Mesothelial cell of epicardium (in vitro differentiated cells): ENCODE measurements at regions not wholly inside any gene's neighbourhood (a gene's known extent, or its start where the extent isn't known, plus 50 kb on each side); places are given as distances from the start of the nearest gene placed in this dataset.

Experiments
- DNase-seq, 2 experiments: peaks; one replicate each; pipeline ENCODE4 v3.0.0; 2021; ENCODE audit warnings: low spot score in 2 of 2; ENCODE audit not compliant: unreplicated experiment in 2 of 2
- H3K27ac Mint-ChIP-seq: 2 replicates; pipeline ENCODE4 v1.8.0; 2021; ENCODE audit warnings: mixed read lengths
- H3K27me3 Mint-ChIP-seq: 2 replicates; pipeline ENCODE4 v1.8.0; 2021; ENCODE audit warnings: low read depth, mixed read lengths
- H3K36me3 Mint-ChIP-seq: 2 replicates; pipeline ENCODE4 v1.8.0; 2021; ENCODE audit warnings: mixed read lengths
- H3K4me1 Mint-ChIP-seq: 2 replicates; pipeline ENCODE4 v1.8.0; 2021; ENCODE audit warnings: mixed read lengths
- H3K4me3 Mint-ChIP-seq: 2 replicates; pipeline ENCODE4 v1.8.0; 2021; ENCODE audit warnings: mild to moderate bottlenecking, moderate library complexity, mixed read lengths
- H3K9me3 Mint-ChIP-seq: 2 replicates; pipeline ENCODE4 v1.8.0; 2021; ENCODE audit warnings: mixed read lengths
- TF ChIP-seq, protein P1 (sequence below): fragments of 200-600 bp; sonication (generic); IDR thresholded peaks from one replicate; pipeline ENCODE4 v1.5.0; 2021; ENCODE audit warnings: antibody characterized with exemption; ENCODE audit not compliant: unreplicated experiment

DNA sequence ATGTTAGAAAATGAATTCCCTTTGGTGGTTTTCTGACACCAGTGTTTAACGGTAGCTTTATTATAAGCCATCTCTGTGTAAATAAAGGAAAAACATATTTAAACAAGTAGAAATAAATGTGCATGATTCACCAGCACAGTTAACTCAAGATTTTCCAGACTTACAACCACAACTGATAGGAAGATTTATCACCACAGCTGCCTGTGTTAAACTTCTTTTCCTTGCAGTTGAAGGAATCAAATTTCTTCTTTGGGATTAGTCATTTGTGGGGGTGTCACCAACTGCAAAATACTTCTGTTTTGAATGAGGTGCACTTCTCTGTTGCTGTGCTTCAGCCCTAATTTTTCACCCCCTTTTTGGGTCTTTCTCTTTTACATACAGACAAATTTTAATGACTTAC, 128.1 kb upstream of the STK26 start:
- H3K27ac Mint-ChIP-seq, result no peak overlapping the region
- H3K36me3 Mint-ChIP-seq, result no peaks in the 10 kb centered on the region
- TF ChIP-seq, protein P1, sequence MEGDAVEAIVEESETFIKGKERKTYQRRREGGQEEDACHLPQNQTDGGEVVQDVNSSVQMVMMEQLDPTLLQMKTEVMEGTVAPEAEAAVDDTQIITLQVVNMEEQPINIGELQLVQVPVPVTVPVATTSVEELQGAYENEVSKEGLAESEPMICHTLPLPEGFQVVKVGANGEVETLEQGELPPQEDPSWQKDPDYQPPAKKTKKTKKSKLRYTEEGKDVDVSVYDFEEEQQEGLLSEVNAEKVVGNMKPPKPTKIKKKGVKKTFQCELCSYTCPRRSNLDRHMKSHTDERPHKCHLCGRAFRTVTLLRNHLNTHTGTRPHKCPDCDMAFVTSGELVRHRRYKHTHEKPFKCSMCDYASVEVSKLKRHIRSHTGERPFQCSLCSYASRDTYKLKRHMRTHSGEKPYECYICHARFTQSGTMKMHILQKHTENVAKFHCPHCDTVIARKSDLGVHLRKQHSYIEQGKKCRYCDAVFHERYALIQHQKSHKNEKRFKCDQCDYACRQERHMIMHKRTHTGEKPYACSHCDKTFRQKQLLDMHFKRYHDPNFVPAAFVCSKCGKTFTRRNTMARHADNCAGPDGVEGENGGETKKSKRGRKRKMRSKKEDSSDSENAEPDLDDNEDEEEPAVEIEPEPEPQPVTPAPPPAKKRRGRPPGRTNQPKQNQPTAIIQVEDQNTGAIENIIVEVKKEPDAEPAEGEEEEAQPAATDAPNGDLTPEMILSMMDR, result no peak
- H3K4me3 Mint-ChIP-seq, result no peak overlapping the region
- no peaks in the 10 kb centered on the region for H3K27me3 Mint-ChIP-seq
- H3K9me3 Mint-ChIP-seq, result peaks cover 9% of the 10 kb centered on the region
- no peak for DNase-seq
- peaks cover 8% of the 10 kb centered on the region for H3K4me1 Mint-ChIP-seq

DNA sequence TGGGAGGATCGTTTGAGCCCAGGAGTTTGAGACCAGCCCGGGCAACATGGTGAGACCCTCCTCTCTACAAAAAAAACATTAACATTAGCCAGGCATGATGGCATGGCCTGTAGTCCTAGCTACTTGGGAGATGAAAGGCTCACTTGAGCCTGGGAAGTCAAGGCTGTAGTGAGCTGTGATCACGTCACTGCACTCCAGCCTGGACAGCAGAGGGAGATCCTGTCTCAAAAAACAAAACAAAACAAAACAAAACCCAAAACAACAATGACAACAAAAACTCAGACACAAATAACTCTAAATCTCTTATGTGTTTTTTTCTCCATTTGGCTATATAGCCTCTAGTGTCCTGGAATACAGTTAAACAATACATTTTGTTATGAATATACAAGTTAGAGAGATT, 127.3 kb upstream of the STK26 start:
- H3K27ac Mint-ChIP-seq, result no peak overlapping the region
- DNase-seq, result no peak
- peaks cover 8% of the 10 kb centered on the region for H3K4me1 Mint-ChIP-seq
- no peaks in the 10 kb centered on the region for H3K27me3 Mint-ChIP-seq
- TF ChIP-seq, protein P1, result no peak
- H3K9me3 Mint-ChIP-seq, result peaks cover 9% of the 10 kb centered on the region
- H3K36me3 Mint-ChIP-seq, result no peaks in the 10 kb centered on the region
- H3K4me3 Mint-ChIP-seq, result no peak overlapping the region

DNA sequence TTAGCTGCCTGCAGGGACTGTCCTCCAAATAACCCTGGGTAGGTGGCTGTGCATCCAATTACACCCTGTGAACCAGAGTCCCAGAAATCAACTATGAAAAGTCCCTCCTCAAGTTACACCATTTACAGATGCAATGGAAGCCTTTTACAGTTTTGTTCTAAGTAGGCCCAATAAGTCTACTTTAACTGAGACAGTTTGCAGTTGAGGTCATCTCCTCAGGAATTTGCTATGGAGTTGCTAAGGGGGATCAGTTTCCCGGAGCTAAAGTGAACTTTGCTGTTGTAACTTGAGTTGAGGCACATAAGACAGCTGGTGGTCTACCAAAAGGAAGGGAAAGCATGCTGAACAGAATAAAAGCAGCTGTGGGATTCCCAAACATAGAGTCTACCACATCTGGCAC, 121.6 kb upstream of the STK26 start:
- no peak overlapping the region for H3K4me3 Mint-ChIP-seq
- H3K4me1 Mint-ChIP-seq, result peaks cover 5% of the 10 kb centered on the region
- H3K27me3 Mint-ChIP-seq, result no peaks in the 10 kb centered on the region
- H3K36me3 Mint-ChIP-seq, result no peaks in the 10 kb centered on the region
- no peak overlapping the region for H3K27ac Mint-ChIP-seq
- TF ChIP-seq, protein P1, result no peak
- DNase-seq, result no peak
- no peaks in the 10 kb centered on the region for H3K9me3 Mint-ChIP-seq

DNA sequence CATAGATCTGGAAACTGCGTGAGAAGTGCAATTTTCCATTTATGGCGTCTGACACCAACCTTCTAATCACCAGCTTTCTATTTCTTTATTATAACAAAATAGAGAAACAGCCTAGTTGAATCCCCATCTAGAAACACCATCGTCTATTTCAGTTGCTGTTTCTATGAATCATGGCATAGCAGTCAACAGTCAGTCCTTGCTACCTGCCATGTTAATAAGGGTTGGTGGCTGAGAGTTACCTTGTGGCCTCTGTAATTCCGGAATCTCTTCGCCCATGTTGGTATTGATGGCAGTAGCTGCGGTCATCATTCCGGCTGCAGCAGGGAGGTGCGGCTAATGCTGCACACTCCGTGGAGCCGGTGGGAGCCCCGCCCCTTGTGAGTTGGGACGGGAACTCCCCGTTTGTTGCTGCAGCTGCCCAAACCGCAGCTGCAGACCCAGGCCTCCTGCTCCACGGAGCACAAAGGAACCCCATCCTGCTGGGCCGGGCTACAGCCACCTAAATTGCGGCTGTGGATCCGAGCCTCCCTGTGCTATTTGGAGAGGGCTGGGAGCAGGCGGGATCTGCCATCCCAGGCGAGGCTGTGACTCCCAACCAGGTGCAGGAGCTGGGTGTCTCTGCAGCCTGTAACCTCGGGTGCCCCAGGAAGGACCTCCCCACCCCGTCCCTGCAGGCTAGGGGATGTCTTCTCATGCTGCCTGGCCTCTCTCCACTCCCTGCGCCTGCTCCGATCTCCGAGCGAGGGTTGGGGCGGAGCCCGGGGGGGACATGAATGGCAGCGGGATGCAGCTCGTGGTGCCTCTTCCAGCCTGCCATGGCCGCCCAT, 115.4 kb upstream of the STK26 start:
- Mint-ChIP-seq H3K36me3 (no peaks in the 10 kb centered on the region), H3K4me1 (peaks cover 26% of the 10 kb centered on the region), H3K27me3 (no peaks in the 10 kb centered on the region), H3K9me3 (peaks cover 4% of the 10 kb centered on the region), H3K4me3 (peak overlapping the region; percentile 32), H3K27ac (no peak overlapping the region)
- TF ChIP-seq, protein P1, result no peak
- DNase-seq, result no peak

DNA sequence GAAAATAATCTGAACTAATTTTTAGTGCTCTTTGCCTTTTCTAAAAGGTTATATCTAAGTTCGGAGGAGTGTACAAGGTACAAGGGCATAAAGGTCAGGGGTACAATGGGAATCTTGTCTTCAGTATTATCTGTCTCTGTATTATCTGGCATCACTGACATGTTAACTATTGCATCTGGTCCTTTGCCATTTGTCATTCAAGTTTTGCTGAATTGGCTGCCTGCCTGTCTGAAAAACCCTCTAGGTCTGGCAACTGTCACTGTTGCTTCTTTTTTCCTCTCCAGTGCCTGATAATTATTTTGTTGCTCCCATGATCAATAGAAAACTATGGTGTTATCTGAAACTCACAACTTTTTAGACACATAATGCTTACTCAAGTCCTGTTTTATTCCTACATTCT, 112.5 kb upstream of the STK26 start:
- Mint-ChIP-seq H3K4me3 (no peak overlapping the region), H3K27ac (peak overlapping the region; percentile 45), H3K27me3 (no peaks in the 10 kb centered on the region), H3K36me3 (no peaks in the 10 kb centered on the region), H3K4me1 (peaks cover 26% of the 10 kb centered on the region), H3K9me3 (peaks cover 9% of the 10 kb centered on the region)
- TF ChIP-seq, protein P1, result no peak
- DNase-seq, result no peak
